Pancreas (tissue), 10 donors: ENCODE measurements at regions not wholly inside any gene's neighbourhood (a gene's known extent, or its start where the extent isn't known, plus 50 kb on each side); places are given as distances from the start of the nearest gene placed in this dataset.

Source experiments
- ATAC-seq, 4 donors: fragments of 200-7000 bp; cut with Tn5 transposase; one replicate each; pipeline versions ENCODE4 v1.8.0 to v1.9.1; 2020; ENCODE audit warnings: mild to moderate bottlenecking in 4 of 4, moderate library complexity in 4 of 4
- DNase-seq, 6 donors: peaks; one replicate each; pipeline ENCODE4 v3.0.0-alpha.2; 2020
- FAIRE-seq: peaks from 2 replicates; lab custom pipeline; 2012; peaks lifted over from hg19 to GRCh38; lab: Jason Lieb, UNC
- H3K27ac ChIP-seq, 4 donors: fragments of 200-600 bp; sonication (generic); 1 replicate in 3 of 4; 2 replicates in 1 of 4; pipeline versions ENCODE4 v1.5.0 to v1.8.0; 2020
- H3K27me3 ChIP-seq, 4 donors: fragments of 200-600 bp; one replicate each; pipeline ENCODE4 v1.8.0; 2021
- H3K36me3 ChIP-seq, 3 donors: fragments of 200-600 bp; sonication (generic) in 1 of 3; one replicate each; pipeline versions ENCODE4 v1.5.0 to v1.8.0; 2020 to 2021
- H3K4me1 ChIP-seq, 3 donors: fragments of 200-600 bp; one replicate each; pipeline ENCODE4 v1.8.0; 2021
- H3K4me3 ChIP-seq, 4 donors: fragments of 200-600 bp; sonication (generic) in 2 of 4; one replicate each; pipeline versions ENCODE4 v1.5.0 to v1.8.0; 2020 to 2021
- H3K9me3 ChIP-seq, 4 donors: fragments of 200-600 bp; one replicate each; pipeline ENCODE4 v1.8.0; 2021
- CTCF ChIP-seq, 4 donors: fragments of 200-600 bp; sonication (generic) in 3 of 4; IDR thresholded peaks; one replicate each; pipeline versions ENCODE4 v1.5.0 to v1.8.0; 2021; ENCODE audit warnings: antibody characterized with exemption in 4 of 4
- WGBS, 2 donors: extraction: QIAGEN DNeasy Blood & Tissue Kit; methylation state at CpG; one replicate each; pipeline ENCODE4 v1.1.7; 2013; 5-methylcytosine and 5-hydroxymethylcytosine counted together
- intact Hi-C, 3 donors: fragments of 100-400 bp; cut with DNase I; formaldehyde crosslinking; loops; one replicate each; pipeline versions ENCODE4 v1.11.1 to v1.14.2; 2022
- donor health status: healthy with polysubstance abuse.
- donor health status: DM: no; HTN: no; CAD: no; lungs with moderate emphysema.
- donor health status: DM: no; HTN: no; CAD: no.
- donor health status: control.
- donor health status: control.
- donor health status: Bipolar disorder and iron deficiency.
- donor health status: DM: yes; HTN: yes; CAD: no.
- donor health status: DM: no; HTN: no; CAD: no.
- donor health status: DM: no; HTN: no; CAD: no.
- donor health status: DM: yes; HTN: yes; CAD: no.

- DNase-seq (no peak), FAIRE-seq (no peak), ATAC-seq (no peak)
- H3K27ac ChIP-seq = no peak overlapping the region
- intact Hi-C loops = no loop called here
- WGBS, 2 donors = 36 to 46% methylated on average over 1 of the region's 1 CpG
- no peak overlapping the region for H3K4me3 ChIP-seq
- no peaks in the 10 kb centered on the region for H3K27me3 ChIP-seq
- H3K4me1 ChIP-seq = no peaks in the 10 kb centered on the region
- no peaks in the 10 kb centered on the region for H3K36me3 ChIP-seq
- no peak for TF ChIP-seq CTCF (IDR thresholded peaks at IDR 0.05)
- no peaks in the 10 kb centered on the region for H3K9me3 ChIP-seq
Observed at GRCh38 chr5:12316812-12317211, 412.6 kb upstream of the CTNND2 start.

- Histone ChIP-seq H3K36me3 (no peaks in the 10 kb centered on the region), H3K9me3 (no peaks in the 10 kb centered on the region), H3K27me3 (no peaks in the 10 kb centered on the region), H3K4me1 (no peaks in the 10 kb centered on the region), H3K27ac (no peak overlapping the region), H3K4me3 (no peak overlapping the region)
- TF ChIP-seq CTCF (IDR thresholded peaks at IDR 0.05) = no peak
- 9 to 28% methylated on average over 1 of the region's 1 CpG for WGBS, 2 donors
- FAIRE-seq (no peak), ATAC-seq (no peak), DNase-seq (no peak)
- intact Hi-C loops = no loop called here
Observed at GRCh38 chr5:12315461-12315860, 411.2 kb upstream of the CTNND2 start.

GRCh38 chr5:12313602-12314001, 409.4 kb upstream of the CTNND2 start:
- no peak for ATAC-seq
- H3K36me3 ChIP-seq = no peaks in the 10 kb centered on the region
- H3K9me3 ChIP-seq = no peaks in the 10 kb centered on the region
- H3K27me3 ChIP-seq = no peaks in the 10 kb centered on the region
- WGBS, 2 donors = 49 to 71% methylated on average over 2 of the region's 2 CpGs
- TF ChIP-seq CTCF (IDR thresholded peaks at IDR 0.05) = no peak
- H3K4me3 ChIP-seq = no peak overlapping the region
- no peak for FAIRE-seq
- DNase-seq = no peak
- intact Hi-C loops = no loop called here
- no peaks in the 10 kb centered on the region for H3K4me1 ChIP-seq
- no peak overlapping the region for H3K27ac ChIP-seq

GRCh38 chr5:12312343-12312742, 408.1 kb upstream of the CTNND2 start:
- Histone ChIP-seq H3K4me3 (no peak overlapping the region), H3K27ac (no peak overlapping the region), H3K36me3 (no peaks in the 10 kb centered on the region), H3K4me1 (no peaks in the 10 kb centered on the region), H3K9me3 (no peaks in the 10 kb centered on the region), H3K27me3 (no peaks in the 10 kb centered on the region)
- FAIRE-seq = no peak
- no peak for TF ChIP-seq CTCF (IDR thresholded peaks at IDR 0.05)
- ATAC-seq = no peak
- DNase-seq = no peak
- intact Hi-C loops = no loop called here
- 60 to 70% methylated on average over 5 of the region's 5 CpGs for WGBS, 2 donors

- no peaks in the 10 kb centered on the region for H3K27me3 ChIP-seq
- H3K36me3 ChIP-seq = no peaks in the 10 kb centered on the region
- no peak for FAIRE-seq
- no peak for DNase-seq
- ATAC-seq = no peak
- intact Hi-C loops = no loop called here
- no peaks in the 10 kb centered on the region for H3K9me3 ChIP-seq
- H3K4me1 ChIP-seq = no peaks in the 10 kb centered on the region
- no peak overlapping the region for H3K4me3 ChIP-seq
- H3K27ac ChIP-seq = no peak overlapping the region
- no peak for TF ChIP-seq CTCF (IDR thresholded peaks at IDR 0.05)
- 41 to 59% methylated on average over 4 of the region's 4 CpGs for WGBS, 2 donors
Observed at GRCh38 chr5:12294151-12294550, 389.9 kb upstream of the CTNND2 start.
